NCI-H146 (cell line): ENCODE measurements at regions not wholly inside any gene's neighbourhood (a gene's known extent, or its start where the extent isn't known, plus 50 kb on each side); places are given as distances from the start of the nearest gene placed in this dataset.
"Not testable (repeated sequence)": the region's sequence is repeated elsewhere in the genome, so short reads cannot be mapped to it uniquely, and the experiment has no call there.

Experiments
- DNase-seq: peaks from one replicate; lab custom pipeline; 2025; lab: John Stamatoyannopoulos, UW

- no peak for DNase-seq
Measured at GRCh38 chr10:8173243-8173865, 118.9 kb downstream of the GATA3 start.

DNA sequence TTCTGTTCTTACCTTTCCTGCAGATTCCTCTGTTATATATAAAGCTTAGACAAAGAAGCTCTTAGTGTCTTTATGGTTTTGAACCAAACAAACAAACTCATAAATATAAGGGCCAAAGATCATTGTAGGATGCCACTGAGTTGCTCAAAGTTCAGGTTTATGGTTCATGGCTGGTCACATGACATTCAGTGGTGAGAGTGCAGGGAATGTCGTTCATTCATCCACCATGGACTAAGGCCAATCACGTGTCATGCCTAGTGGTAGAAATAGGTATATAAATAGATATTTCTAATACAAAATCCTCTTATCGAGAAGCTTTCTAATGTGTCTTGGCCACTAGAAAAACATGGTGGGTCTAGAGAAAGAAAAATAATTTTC lies 119.4 kb downstream of the GATA3 start:
- DNase-seq: no peak

DNA sequence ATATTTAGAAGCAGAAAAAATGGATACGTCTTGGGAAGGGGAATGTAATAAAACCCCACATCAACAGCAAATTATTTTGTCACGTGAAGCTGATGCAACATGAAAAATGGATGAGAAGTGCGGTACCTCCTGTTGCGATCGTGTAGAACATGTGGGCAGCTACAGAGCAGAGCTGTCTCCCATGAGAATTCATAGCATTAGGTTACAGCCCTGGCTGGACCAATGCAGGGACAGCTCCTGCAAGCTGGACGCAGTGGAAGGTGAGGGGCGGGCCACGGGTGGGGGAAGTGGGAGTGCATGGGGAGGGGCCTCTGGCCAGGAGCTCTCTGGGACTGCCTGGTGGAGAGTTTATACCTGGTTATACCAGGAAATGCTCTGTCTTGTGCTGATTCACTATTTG lies 120.3 kb downstream of the GATA3 start:
- peak; percentile 11 for DNase-seq

DNA sequence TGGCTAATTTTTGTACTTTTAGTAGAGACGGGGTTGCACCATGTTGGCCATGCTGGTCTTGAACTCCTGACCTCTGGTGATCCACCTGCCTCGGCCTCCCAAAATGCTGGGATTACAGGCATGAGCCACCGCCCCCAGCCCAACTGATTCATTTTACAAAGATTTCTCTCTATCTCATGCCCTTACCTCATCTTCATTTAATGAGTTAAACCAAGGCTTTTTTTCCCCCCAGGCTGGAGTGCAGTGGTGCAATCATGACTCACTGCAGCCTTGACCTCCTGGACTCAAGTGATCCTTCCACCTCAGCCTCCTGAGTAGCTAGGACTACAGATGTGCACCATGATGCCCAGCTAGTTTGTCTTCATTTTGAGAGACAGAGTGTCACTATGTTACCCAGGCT lies 123.0 kb downstream of the GATA3 start:
- not testable (repeated sequence) for DNase-seq

DNA sequence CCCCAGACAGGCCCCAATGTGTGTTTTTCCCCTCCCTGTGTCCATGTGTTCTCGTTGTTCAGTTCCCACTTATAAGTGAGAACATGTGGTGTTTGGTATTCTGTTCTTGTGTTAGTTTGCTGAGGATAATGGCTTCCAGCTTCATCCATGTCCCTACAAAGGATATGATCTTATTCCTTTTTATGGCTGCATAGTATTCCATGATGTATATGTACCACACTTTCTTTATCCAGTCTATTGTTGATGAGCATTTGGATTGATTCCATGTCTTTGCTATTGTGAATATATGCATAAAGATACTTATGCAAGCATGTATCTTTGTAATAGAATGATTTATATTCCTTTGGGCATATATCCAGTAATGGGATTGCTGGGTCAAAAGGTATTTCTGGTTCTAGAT lies 125.3 kb downstream of the GATA3 start:
- not testable (repeated sequence) for DNase-seq

GRCh38 chr10:8180360-8181109 lies 126.0 kb downstream of the GATA3 start:
- DNase-seq: no peak

DNA sequence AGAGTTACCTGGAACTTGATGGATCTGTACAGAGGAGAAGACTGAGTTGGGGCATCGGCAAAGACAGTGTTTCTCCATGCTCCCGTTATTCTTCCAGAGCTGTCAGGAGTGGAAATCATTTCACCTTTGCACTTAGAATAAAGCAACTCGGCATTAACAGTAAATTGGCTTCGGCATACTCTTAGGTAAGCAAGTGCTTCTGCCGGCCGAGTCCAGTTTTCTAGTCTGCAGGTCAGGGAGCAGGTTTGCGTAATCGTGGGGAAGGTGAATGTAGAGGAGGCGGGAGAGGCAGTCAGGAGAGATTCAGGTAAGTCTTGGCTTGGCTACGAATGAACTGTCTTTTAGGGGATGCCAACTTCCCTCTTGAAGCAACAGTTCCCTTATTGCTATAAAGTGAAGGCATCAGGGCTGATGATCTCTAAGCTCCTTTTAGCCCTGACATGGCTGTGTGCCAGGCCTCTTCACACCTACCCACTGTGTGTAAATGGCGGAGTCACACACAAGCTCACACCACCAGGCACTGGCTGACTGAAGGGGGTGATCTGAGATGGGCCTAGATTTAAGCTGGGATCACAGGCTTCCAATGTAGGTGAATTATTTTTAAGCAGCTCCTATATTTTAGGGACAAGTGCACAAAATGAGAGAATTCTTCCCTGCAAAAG lies 127.1 kb downstream of the GATA3 start:
- no peak for DNase-seq

GRCh38 chr10:8182806-8183205 lies 128.3 kb downstream of the GATA3 start:
- DNase-seq: no peak

DNA sequence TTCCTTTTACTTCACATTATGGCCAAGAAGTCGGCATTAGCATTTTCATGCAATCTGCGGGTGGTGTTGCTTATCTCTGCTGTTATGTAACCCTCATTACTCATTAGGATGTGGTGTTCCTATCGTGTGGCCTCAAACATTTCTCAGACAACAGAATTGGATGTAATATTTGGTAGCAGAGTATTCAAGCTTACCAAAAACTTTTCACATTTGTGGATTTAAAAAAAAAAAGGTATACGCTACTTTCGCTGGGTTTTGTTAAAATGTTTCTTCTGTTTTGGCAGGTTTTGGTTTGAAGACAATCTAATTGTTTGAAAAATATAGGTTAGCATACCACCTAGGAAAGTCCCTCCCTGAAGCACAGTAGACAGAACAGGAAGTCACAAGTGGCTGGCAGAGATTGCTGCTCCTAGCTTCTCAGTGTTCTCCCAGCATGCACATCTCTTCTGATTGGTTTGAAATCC lies 128.8 kb downstream of the GATA3 start:
- no peak for DNase-seq

- no peak for DNase-seq
Measured at GRCh38 chr10:8187171-8187666, 132.7 kb downstream of the GATA3 start.

GRCh38 chr10:8189458-8189857 lies 135.0 kb downstream of the GATA3 start:
- no peak for DNase-seq

GRCh38 chr10:8192301-8192700 lies 137.8 kb downstream of the GATA3 start:
- DNase-seq: no peak

- no peak for DNase-seq
Measured at GRCh38 chr10:8193546-8193945, 139.1 kb downstream of the GATA3 start.

GRCh38 chr10:8194050-8194449 lies 139.6 kb downstream of the GATA3 start:
- DNase-seq: no peak

DNA sequence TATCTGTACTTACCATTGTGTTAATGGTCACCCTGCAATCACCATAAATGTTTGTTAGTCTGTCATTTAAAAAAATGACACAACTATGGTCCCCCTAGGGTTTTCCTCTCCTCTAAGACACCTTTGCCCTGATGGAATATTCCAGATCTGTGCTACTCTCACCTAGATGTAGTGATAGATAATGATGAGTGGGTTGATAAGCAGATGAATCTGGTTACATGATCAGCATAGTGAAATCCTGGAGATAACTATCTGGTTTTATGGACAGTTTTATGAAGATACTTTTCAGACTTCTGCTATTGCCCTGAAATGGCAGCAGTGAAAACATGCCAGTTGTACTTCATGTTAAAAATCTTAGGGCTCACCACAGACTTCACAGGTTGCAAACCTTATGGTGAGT lies 152.4 kb downstream of the GATA3 start:
- DNase-seq: no peak

DNA sequence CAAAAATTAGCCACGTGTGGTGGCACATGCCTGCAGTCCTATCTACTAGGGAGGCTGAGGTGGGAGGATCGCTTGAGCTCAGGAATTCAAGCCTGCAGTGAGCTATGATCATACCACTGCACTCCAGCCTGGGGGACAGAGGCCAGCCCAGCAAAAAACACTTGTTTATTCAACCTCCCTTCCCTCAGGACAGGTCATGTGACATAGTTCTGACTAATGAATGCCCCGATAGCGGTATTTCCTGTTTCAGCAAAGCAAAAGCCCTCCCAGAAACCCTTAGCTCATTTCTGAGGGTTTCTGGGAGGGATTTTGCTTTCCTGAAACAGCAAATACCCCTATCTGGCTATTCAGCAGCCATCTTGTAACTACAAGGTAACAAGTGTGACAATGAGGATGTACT lies 157.1 kb downstream of the GATA3 start:
- no peak for DNase-seq

DNA sequence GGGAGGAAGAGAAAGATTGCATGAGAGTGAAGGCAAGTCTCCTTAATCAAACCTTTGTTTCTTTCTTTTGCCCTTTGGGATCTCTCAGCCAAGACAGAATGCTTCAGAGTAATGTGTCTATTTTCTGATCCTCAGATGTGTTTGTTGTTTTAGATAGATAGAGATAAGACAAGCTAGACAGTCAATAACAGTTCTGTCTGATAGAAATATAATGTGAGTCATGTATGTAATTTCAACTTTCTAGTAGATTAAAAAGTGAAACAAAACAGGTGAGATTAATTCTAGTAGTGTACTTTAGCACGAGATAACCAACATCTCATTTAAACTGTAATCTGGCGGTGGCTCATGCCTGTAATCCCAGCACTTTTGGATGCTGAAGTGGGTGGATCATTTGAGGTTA lies 159.2 kb downstream of the GATA3 start:
- no peak for DNase-seq

DNA sequence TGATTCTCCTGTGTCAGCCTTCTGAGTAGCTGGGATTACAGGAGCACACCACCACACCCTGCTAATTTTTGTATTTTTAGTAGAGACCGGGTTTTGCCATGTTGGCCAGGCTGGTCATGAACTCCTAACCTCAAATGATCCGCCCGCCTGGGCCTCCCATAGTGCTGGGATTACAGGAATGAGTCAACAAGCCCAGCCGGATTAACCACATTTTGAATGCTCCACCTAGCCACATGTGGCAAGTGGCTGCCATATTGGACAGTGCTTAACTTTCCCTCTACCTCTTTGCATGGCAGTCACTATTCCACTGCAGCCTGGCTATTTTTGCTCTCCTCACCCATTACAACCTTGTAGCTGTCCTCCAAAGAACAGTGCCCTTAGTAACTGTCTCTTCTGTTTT lies 160.1 kb downstream of the GATA3 start:
- DNase-seq: no peak

GRCh38 chr10:8216893-8217292 lies 162.4 kb downstream of the GATA3 start:
- no peak for DNase-seq

GRCh38 chr10:8221451-8221850 lies 167.0 kb downstream of the GATA3 start:
- DNase-seq: no peak

DNA sequence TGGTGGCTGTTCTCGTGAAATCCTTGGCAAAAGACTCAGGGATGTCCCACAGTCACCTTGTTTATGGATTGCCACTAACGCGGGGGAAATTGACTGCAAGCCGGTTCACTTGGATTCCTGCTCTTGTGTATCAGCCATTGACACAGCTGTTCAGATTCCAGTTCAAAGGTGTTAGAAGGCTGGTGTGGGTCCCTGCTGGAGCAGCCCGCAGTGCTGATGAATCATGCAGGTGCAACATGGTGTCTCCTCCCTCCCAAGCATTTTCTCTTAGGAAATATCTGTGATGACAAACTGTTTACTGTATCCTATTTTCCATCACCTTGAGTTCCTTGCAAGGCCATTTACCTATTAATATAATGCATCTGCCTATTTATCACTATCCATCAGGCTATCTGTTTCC lies 170.1 kb downstream of the GATA3 start:
- DNase-seq: no peak

GRCh38 chr10:8225187-8225586 lies 170.7 kb downstream of the GATA3 start:
- DNase-seq: no peak

DNA sequence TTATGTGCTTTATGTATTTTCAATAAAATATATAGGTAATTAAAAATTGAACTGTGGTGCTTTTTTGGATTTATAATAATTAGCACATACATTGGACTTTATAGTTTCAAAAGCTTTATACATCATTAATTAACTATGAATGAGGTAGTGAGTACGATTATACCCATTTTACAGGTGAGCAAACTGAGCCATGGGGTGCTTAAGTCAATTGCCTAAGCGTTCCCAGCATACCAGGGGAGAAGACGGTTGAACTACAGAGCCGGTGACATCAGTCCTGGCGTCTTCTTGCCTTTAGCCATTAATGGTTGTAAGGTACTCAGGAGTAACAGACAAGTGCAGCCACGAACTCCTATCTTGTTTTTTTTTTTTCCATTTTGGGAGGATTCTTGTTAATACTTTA lies 172.8 kb downstream of the GATA3 start:
- no peak for DNase-seq
